Smooth muscle cell (in vitro differentiated cells): ENCODE measurements at regions not wholly inside any gene's neighbourhood (a gene's known extent, or its start where the extent isn't known, plus 50 kb on each side); places are given as distances from the start of the nearest gene placed in this dataset.

Source experiments
- DNase-seq: peaks from one replicate; lab custom pipeline; 2025; ENCODE audit not compliant: unreplicated experiment; lab: John Stamatoyannopoulos, UW
- H2AFZ ChIP-seq: fragments of 200-600 bp; sonication (generic); 2 replicates; pipeline ENCODE4 v1.6.0; 2016; ENCODE audit warnings: antibody characterized with exemption, low read depth, mild to moderate bottlenecking
- H3F3A ChIP-seq: fragments of 200-600 bp; sonication (generic); 2 replicates; pipeline ENCODE4 v1.6.0; 2017; ENCODE audit warnings: antibody characterized with exemption, low read depth
- H3K27ac ChIP-seq: fragments of 200-600 bp; sonication (generic); 2 replicates; pipeline ENCODE4 v1.5.1; 2016; ENCODE audit warnings: low read depth, mild to moderate bottlenecking
- H3K27me3 ChIP-seq: fragments of 200-600 bp; sonication (generic); 2 replicates; pipeline ENCODE4 v1.6.1; 2016; ENCODE audit warnings: low read depth, mild to moderate bottlenecking
- H3K36me3 ChIP-seq: fragments of 200-600 bp; sonication (generic); 2 replicates; pipeline ENCODE4 v1.5.1; 2016; ENCODE audit warnings: low read depth
- H3K4me1 ChIP-seq: fragments of 200-600 bp; sonication (generic); 2 replicates; pipeline ENCODE4 v1.5.1; 2016; ENCODE audit warnings: low read depth
- H3K4me2 ChIP-seq: fragments of 200-600 bp; sonication (generic); 2 replicates; pipeline ENCODE4 v1.6.0; 2016; ENCODE audit warnings: mild to moderate bottlenecking
- H3K4me3 ChIP-seq: fragments of 200-600 bp; sonication (generic); 2 replicates; pipeline ENCODE4 v1.5.1; 2016; ENCODE audit warnings: mild to moderate bottlenecking
- H3K79me2 ChIP-seq: fragments of 200-600 bp; sonication (generic); 2 replicates; pipeline ENCODE4 v1.6.0; 2016; ENCODE audit warnings: low read depth, mild to moderate bottlenecking
- H3K9ac ChIP-seq: fragments of 200-600 bp; sonication (generic); 2 replicates; pipeline ENCODE4 v1.6.0; 2016; ENCODE audit warnings: low read depth
- H3K9me3 ChIP-seq: fragments of 200-600 bp; sonication (generic); replicated peaks from 2 replicates; pipeline ENCODE4 v1.5.1; 2016; ENCODE audit warnings: low read depth
- H4K20me1 ChIP-seq: fragments of 200-600 bp; sonication (generic); 2 replicates; pipeline ENCODE4 v1.6.0; 2016; ENCODE audit warnings: low read depth
- WGBS: methylation state at CpG from one replicate; pipeline ENCODE4 v1.1.7; 2016; ENCODE audit warnings: low lambda C conversion rate; 5-methylcytosine and 5-hydroxymethylcytosine counted together
- TF ChIP-seq, protein P1 (sequence below): fragments of 200-600 bp; sonication (generic); IDR thresholded peaks from 2 replicates; pipeline ENCODE4 v1.5.1; 2017; ENCODE audit warnings: borderline replicate concordance, mild to moderate bottlenecking, antibody characterized with exemption; ENCODE audit not compliant: insufficient read depth, poor library complexity, severe bottlenecking

DNA sequence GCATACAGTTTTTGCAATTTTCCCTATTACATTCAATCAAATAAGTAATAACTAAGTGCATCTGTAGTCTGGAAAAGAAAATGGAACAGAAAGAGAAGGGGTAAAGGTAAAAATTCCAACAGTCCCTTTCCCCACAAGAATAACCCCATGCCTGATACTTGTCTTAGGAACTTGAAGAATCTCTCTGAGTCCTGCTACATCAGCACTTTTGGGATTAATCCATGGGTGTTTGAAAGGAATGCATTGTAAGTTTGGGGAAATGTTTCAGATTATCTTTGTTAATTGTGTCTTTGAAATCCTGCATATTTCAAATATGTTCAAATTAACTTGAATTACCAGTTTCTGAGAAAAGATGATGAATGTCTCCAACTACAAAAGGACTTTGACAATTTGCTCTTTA lies 667.3 kb upstream of the PRKX start:
- no peak for DNase-seq
- no peaks in the 10 kb centered on the region for H3K4me1 ChIP-seq
- no peak overlapping the region for H3K27ac ChIP-seq
- no peak overlapping the region for H2AFZ ChIP-seq
- H3K4me2 ChIP-seq, result no peak overlapping the region
- no peaks in the 10 kb centered on the region for H3K79me2 ChIP-seq
- no peaks in the 10 kb centered on the region for H3K9me3 ChIP-seq
- no peak overlapping the region for H3K9ac ChIP-seq
- no peak overlapping the region for H3K4me3 ChIP-seq
- H3K36me3 ChIP-seq, result no peaks in the 10 kb centered on the region
- TF ChIP-seq, protein P1, sequence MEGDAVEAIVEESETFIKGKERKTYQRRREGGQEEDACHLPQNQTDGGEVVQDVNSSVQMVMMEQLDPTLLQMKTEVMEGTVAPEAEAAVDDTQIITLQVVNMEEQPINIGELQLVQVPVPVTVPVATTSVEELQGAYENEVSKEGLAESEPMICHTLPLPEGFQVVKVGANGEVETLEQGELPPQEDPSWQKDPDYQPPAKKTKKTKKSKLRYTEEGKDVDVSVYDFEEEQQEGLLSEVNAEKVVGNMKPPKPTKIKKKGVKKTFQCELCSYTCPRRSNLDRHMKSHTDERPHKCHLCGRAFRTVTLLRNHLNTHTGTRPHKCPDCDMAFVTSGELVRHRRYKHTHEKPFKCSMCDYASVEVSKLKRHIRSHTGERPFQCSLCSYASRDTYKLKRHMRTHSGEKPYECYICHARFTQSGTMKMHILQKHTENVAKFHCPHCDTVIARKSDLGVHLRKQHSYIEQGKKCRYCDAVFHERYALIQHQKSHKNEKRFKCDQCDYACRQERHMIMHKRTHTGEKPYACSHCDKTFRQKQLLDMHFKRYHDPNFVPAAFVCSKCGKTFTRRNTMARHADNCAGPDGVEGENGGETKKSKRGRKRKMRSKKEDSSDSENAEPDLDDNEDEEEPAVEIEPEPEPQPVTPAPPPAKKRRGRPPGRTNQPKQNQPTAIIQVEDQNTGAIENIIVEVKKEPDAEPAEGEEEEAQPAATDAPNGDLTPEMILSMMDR, result no peak
- no peaks in the 10 kb centered on the region for H4K20me1 ChIP-seq
- no peaks in the 10 kb centered on the region for H3K27me3 ChIP-seq
- no peaks in the 10 kb centered on the region for H3F3A ChIP-seq

GRCh38 chrX:4379071-4379470 lies 665.6 kb upstream of the PRKX start:
- H3K9me3 ChIP-seq, result no peaks in the 10 kb centered on the region
- H3K9ac ChIP-seq, result no peak overlapping the region
- H3K79me2 ChIP-seq, result no peaks in the 10 kb centered on the region
- H3K4me1 ChIP-seq, result no peaks in the 10 kb centered on the region
- DNase-seq, result no peak
- H3K36me3 ChIP-seq, result no peaks in the 10 kb centered on the region
- no peaks in the 10 kb centered on the region for H3F3A ChIP-seq
- no peaks in the 10 kb centered on the region for H3K27me3 ChIP-seq
- H4K20me1 ChIP-seq, result no peaks in the 10 kb centered on the region
- peak overlapping the region; percentile 70 for H3K27ac ChIP-seq
- TF ChIP-seq, protein P1, result no peak
- H3K4me2 ChIP-seq, result no peak overlapping the region
- no peak overlapping the region for H3K4me3 ChIP-seq
- H2AFZ ChIP-seq, result no peak overlapping the region
- 73% methylated on average over 1 of the region's 1 CpG for WGBS

GRCh38 chrX:4373791-4374190 lies 660.3 kb upstream of the PRKX start:
- Histone ChIP-seq H2AFZ (no peak overlapping the region), H3K4me1 (no peaks in the 10 kb centered on the region), H3F3A (no peaks in the 10 kb centered on the region), H3K27me3 (no peaks in the 10 kb centered on the region), H3K79me2 (no peaks in the 10 kb centered on the region), H3K4me2 (no peak overlapping the region), H3K4me3 (no peak overlapping the region), H3K9ac (no peak overlapping the region), H4K20me1 (no peaks in the 10 kb centered on the region), H3K27ac (no peak overlapping the region), H3K36me3 (no peaks in the 10 kb centered on the region), H3K9me3 (no peaks in the 10 kb centered on the region)
- TF ChIP-seq, protein P1, result no peak
- WGBS, result 70% methylated on average over 8 of the region's 8 CpGs
- DNase-seq, result no peak

GRCh38 chrX:4358577-4358976 lies 645.1 kb upstream of the PRKX start:
- Histone ChIP-seq H2AFZ (no peak overlapping the region), H3K4me1 (no peaks in the 10 kb centered on the region), H3K4me3 (no peak overlapping the region), H3F3A (no peaks in the 10 kb centered on the region), H3K27ac (no peak overlapping the region), H3K27me3 (no peaks in the 10 kb centered on the region), H3K79me2 (no peaks in the 10 kb centered on the region), H3K36me3 (no peaks in the 10 kb centered on the region), H3K4me2 (no peak overlapping the region), H3K9me3 (no peaks in the 10 kb centered on the region), H4K20me1 (no peaks in the 10 kb centered on the region), H3K9ac (no peak overlapping the region)
- no peak for DNase-seq
- 94% methylated on average over 3 of the region's 3 CpGs for WGBS
- TF ChIP-seq, protein P1, result no peak
